ENCODE measurements at regions not wholly inside any gene's neighbourhood (a gene's known extent, or its start where the extent isn't known, plus 50 kb on each side); places are given as distances from the start of the nearest gene placed in this dataset.
A peak's percentile ranks its signal among the peaks of the same experiment; 100 is the strongest.

DNA sequence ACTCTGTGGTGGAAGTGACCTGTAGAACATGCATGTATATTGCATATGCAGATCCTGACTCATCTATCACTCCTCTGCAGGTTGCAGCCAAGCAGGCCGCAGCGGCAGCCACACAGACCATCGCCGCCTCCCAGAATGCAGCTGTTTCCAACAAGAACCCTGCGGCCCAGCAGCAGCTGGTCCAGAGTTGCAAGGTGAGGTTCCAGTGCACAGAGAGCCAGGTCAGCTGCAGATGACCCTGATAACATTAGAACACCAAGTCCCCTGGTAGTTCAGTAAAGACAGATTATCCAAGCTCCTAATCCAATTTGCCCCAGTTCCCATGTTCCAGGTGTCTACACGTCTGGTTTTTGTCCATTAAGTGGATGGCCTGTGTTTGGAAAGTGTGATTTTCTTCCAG is 325.1 kb upstream of the TPM1 start:
- H3K9ac ChIP-seq (ENCODE audit: insufficient read depth, low read length): no peak overlapping the region
- no peaks in the 10 kb centered on the region for H3K4me1 ChIP-seq (ENCODE audit: control insufficient read depth, extremely low read depth, insufficient read depth, low read length)
- DNase-seq (ENCODE audit: low read depth in 2 of 2): no peak
- no peak overlapping the region for H3K4me3 ChIP-seq (replicated peaks in 1 of 4; ENCODE audit: control extremely low read depth in 1 of 4, insufficient read depth in 1 of 4, low read depth in 3 of 4, low read length in 4 of 4)
- peaks cover 3% of the 10 kb centered on the region for H3K36me3 ChIP-seq (ENCODE audit: control insufficient read depth, insufficient read depth, low read length)
- no peaks in the 10 kb centered on the region for H3K79me2 ChIP-seq (ENCODE audit: control insufficient read depth, insufficient read depth, low read length)
- TF ChIP-seq EZH2 (IDR thresholded peaks at IDR 0.05; ENCODE audit: low read length, missing control alignments): no peak
- TF ChIP-seq CTCF (conservative IDR thresholded peaks at IDR 0.05 in 1 of 2, IDR thresholded peaks at IDR 0.05 in 1 of 2; ENCODE audit: low read depth in 1 of 2, low read length in 2 of 2): no peak
- no peaks in the 10 kb centered on the region for H4K20me1 ChIP-seq (ENCODE audit: control insufficient read depth, extremely low read depth, insufficient read depth, low read length)
- H3K27ac ChIP-seq (ENCODE audit: insufficient read depth, low read length): no peak overlapping the region
- no peaks in the 10 kb centered on the region for H3K27me3 ChIP-seq (ENCODE audit: control insufficient read depth, insufficient read depth, low read length)
- H3K9me3 ChIP-seq (ENCODE audit: control insufficient read depth, insufficient read depth, low read depth, low read length): no peaks in the 10 kb centered on the region
- no peak overlapping the region for H3K4me2 ChIP-seq (ENCODE audit: extremely low read depth, insufficient read depth, low read length)
- H2AFZ ChIP-seq (ENCODE audit: low read length): no peak overlapping the region

GRCh38 chr15:62719316-62719715 is 323.2 kb upstream of the TPM1 start:
- no peak overlapping the region for H3K27ac ChIP-seq (ENCODE audit: insufficient read depth, low read length)
- TF ChIP-seq CTCF (conservative IDR thresholded peaks at IDR 0.05 in 1 of 2, IDR thresholded peaks at IDR 0.05 in 1 of 2; ENCODE audit: low read depth in 1 of 2, low read length in 2 of 2) (no peak), EZH2 (IDR thresholded peaks at IDR 0.05; ENCODE audit: low read length, missing control alignments) (no peak)
- no peak overlapping the region for H3K9ac ChIP-seq (ENCODE audit: insufficient read depth, low read length)
- no peaks in the 10 kb centered on the region for H3K9me3 ChIP-seq (ENCODE audit: control insufficient read depth, insufficient read depth, low read depth, low read length)
- H3K79me2 ChIP-seq (ENCODE audit: control insufficient read depth, insufficient read depth, low read length): no peaks in the 10 kb centered on the region
- H3K4me3 ChIP-seq (replicated peaks in 1 of 4; ENCODE audit: control extremely low read depth in 1 of 4, insufficient read depth in 1 of 4, low read depth in 3 of 4, low read length in 4 of 4): no peak overlapping the region
- H2AFZ ChIP-seq (ENCODE audit: low read length): no peak overlapping the region
- H4K20me1 ChIP-seq (ENCODE audit: control insufficient read depth, extremely low read depth, insufficient read depth, low read length): no peaks in the 10 kb centered on the region
- peak in 1 of 2 donors; percentile 77 for DNase-seq (ENCODE audit: low read depth in 2 of 2)
- no peak overlapping the region for H3K4me2 ChIP-seq (ENCODE audit: extremely low read depth, insufficient read depth, low read length)
- peaks cover 3% of the 10 kb centered on the region for H3K36me3 ChIP-seq (ENCODE audit: control insufficient read depth, insufficient read depth, low read length)
- no peaks in the 10 kb centered on the region for H3K4me1 ChIP-seq (ENCODE audit: control insufficient read depth, extremely low read depth, insufficient read depth, low read length)
- no peaks in the 10 kb centered on the region for H3K27me3 ChIP-seq (ENCODE audit: control insufficient read depth, insufficient read depth, low read length)

GRCh38 chr15:62722237-62722636 is 320.3 kb upstream of the TPM1 start:
- Histone ChIP-seq H3K4me1 (ENCODE audit: control insufficient read depth, extremely low read depth, insufficient read depth, low read length) (no peaks in the 10 kb centered on the region), H3K36me3 (ENCODE audit: control insufficient read depth, insufficient read depth, low read length) (peaks cover 3% of the 10 kb centered on the region), H3K79me2 (ENCODE audit: control insufficient read depth, insufficient read depth, low read length) (no peaks in the 10 kb centered on the region), H3K4me3 (replicated peaks in 1 of 4; ENCODE audit: control extremely low read depth in 1 of 4, insufficient read depth in 1 of 4, low read depth in 3 of 4, low read length in 4 of 4) (no peak overlapping the region), H3K27ac (ENCODE audit: insufficient read depth, low read length) (no peak overlapping the region), H3K9me3 (ENCODE audit: control insufficient read depth, insufficient read depth, low read depth, low read length) (no peaks in the 10 kb centered on the region), H3K27me3 (ENCODE audit: control insufficient read depth, insufficient read depth, low read length) (no peaks in the 10 kb centered on the region), H4K20me1 (ENCODE audit: control insufficient read depth, extremely low read depth, insufficient read depth, low read length) (no peaks in the 10 kb centered on the region), H3K4me2 (ENCODE audit: extremely low read depth, insufficient read depth, low read length) (no peak overlapping the region), H3K9ac (ENCODE audit: insufficient read depth, low read length) (no peak overlapping the region), H2AFZ (ENCODE audit: low read length) (no peak overlapping the region)
- TF ChIP-seq EZH2 (IDR thresholded peaks at IDR 0.05; ENCODE audit: low read length, missing control alignments): no peak
- no peak for TF ChIP-seq CTCF (conservative IDR thresholded peaks at IDR 0.05 in 1 of 2, IDR thresholded peaks at IDR 0.05 in 1 of 2; ENCODE audit: low read depth in 1 of 2, low read length in 2 of 2)
- no peak for DNase-seq (ENCODE audit: low read depth in 2 of 2)

All from fibroblast of lung (primary cell).